Upper lobe of right lung (tissue), 1 donor: ENCODE measurements at regions not wholly inside any gene's neighbourhood (a gene's known extent, or its start where the extent isn't known, plus 50 kb on each side); places are given as distances from the start of the nearest gene placed in this dataset.

Source experiments
- ATAC-seq: fragments of 200-7000 bp; cut with Tn5 transposase; one replicate; pipeline ENCODE4 v1.9.1; 2020; ENCODE audit warnings: mild to moderate bottlenecking, moderate library complexity
- DNase-seq: peaks from one replicate; pipeline ENCODE4 v3.0.0-alpha.2; 2020
- H3K27ac ChIP-seq: fragments of 200-600 bp; one replicate; pipeline ENCODE4 v1.8.0; 2022
- H3K27me3 ChIP-seq: fragments of 200-600 bp; one replicate; pipeline ENCODE4 v1.8.0; 2022; ENCODE audit warnings: mild to moderate bottlenecking
- H3K36me3 ChIP-seq: fragments of 200-600 bp; one replicate; pipeline ENCODE4 v1.8.0; 2022
- H3K4me1 ChIP-seq: fragments of 200-600 bp; one replicate; pipeline ENCODE4 v1.8.0; 2022
- H3K4me3 ChIP-seq: fragments of 200-600 bp; one replicate; pipeline ENCODE4 v1.8.0; 2022; ENCODE audit warnings: mild to moderate bottlenecking
- H3K9me3 ChIP-seq: fragments of 200-600 bp; one replicate; pipeline ENCODE4 v1.8.0; 2022
- CTCF ChIP-seq: fragments of 200-600 bp; IDR thresholded peaks from one replicate; pipeline ENCODE4 v1.8.0; 2022; ENCODE audit warnings: antibody characterized with exemption
- intact Hi-C: fragments of 100-400 bp; cut with DNase I; formaldehyde crosslinking; loops from one replicate; pipeline ENCODE4 v1.11.0; 2022
- donor health status: DM: no; HTN: yes; CAD: no; lungs with severe emphysema.

- intact Hi-C loops, result no loop called here
- H3K27ac ChIP-seq, result no peak overlapping the region
- TF ChIP-seq CTCF, result no peak
- H3K4me1 ChIP-seq, result no peaks in the 10 kb centered on the region
- DNase-seq, result no peak
- H3K36me3 ChIP-seq, result no peaks in the 10 kb centered on the region
- H3K27me3 ChIP-seq, result no peaks in the 10 kb centered on the region
- H3K9me3 ChIP-seq, result peaks cover 4% of the 10 kb centered on the region
- H3K4me3 ChIP-seq, result no peak overlapping the region
- ATAC-seq, result no peak
Measured at GRCh38 chr6:104162036-104162669, 697.6 kb downstream of the HACE1 start.

- Histone ChIP-seq H3K4me3 (no peak overlapping the region), H3K27ac (no peak overlapping the region), H3K4me1 (no peaks in the 10 kb centered on the region), H3K9me3 (no peaks in the 10 kb centered on the region), H3K27me3 (no peaks in the 10 kb centered on the region), H3K36me3 (no peaks in the 10 kb centered on the region)
- intact Hi-C loops, result no loop called here
- ATAC-seq (no peak), DNase-seq (no peak)
- TF ChIP-seq CTCF, result no peak
Measured at GRCh38 chr6:104159045-104159618, 700.6 kb downstream of the HACE1 start.

GRCh38 chr6:104143757-104144156 lies 716.0 kb downstream of the HACE1 start:
- ATAC-seq, result no peak

GRCh38 chr6:104134876-104135275 lies 724.8 kb downstream of the HACE1 start:
- H3K4me1 ChIP-seq, result no peaks in the 10 kb centered on the region
- no peak overlapping the region for H3K4me3 ChIP-seq
- ATAC-seq, result no peak
- no peaks in the 10 kb centered on the region for H3K9me3 ChIP-seq
- no peak overlapping the region for H3K27ac ChIP-seq
- no peaks in the 10 kb centered on the region for H3K36me3 ChIP-seq
- no peak for TF ChIP-seq CTCF
- DNase-seq, result no peak
- intact Hi-C loops, result no loop called here
- no peaks in the 10 kb centered on the region for H3K27me3 ChIP-seq

More at GRCh38 chr6:104143757-104144156, 716.0 kb downstream of the HACE1 start:
- DNase-seq, result no peak
- H3K9me3 ChIP-seq, result no peaks in the 10 kb centered on the region
- intact Hi-C loops, result no loop called here
- H3K4me3 ChIP-seq, result no peak overlapping the region
- no peaks in the 10 kb centered on the region for H3K27me3 ChIP-seq
- no peak for TF ChIP-seq CTCF
- no peaks in the 10 kb centered on the region for H3K4me1 ChIP-seq
- H3K27ac ChIP-seq, result no peak overlapping the region
- no peaks in the 10 kb centered on the region for H3K36me3 ChIP-seq

- no peaks in the 10 kb centered on the region for H3K9me3 ChIP-seq
- intact Hi-C loops, result no loop called here
- no peaks in the 10 kb centered on the region for H3K4me1 ChIP-seq
- TF ChIP-seq CTCF, result no peak
- no peak for DNase-seq
- ATAC-seq, result no peak
- no peaks in the 10 kb centered on the region for H3K36me3 ChIP-seq
- no peak overlapping the region for H3K4me3 ChIP-seq
- no peaks in the 10 kb centered on the region for H3K27me3 ChIP-seq
- H3K27ac ChIP-seq, result no peak overlapping the region
Measured at GRCh38 chr6:104130343-104130742, 729.4 kb downstream of the HACE1 start.
